ENCODE measurements at regions not wholly inside any gene's neighbourhood (a gene's known extent, or its start where the extent isn't known, plus 50 kb on each side); places are given as distances from the start of the nearest gene placed in this dataset.

GRCh38 chr9:106697750-106698502, 165.0 kb upstream of the ZNF462 start:
- DNase-seq (ENCODE audit: low read depth, low spot score), result no peak

- no peak for DNase-seq (ENCODE audit: low read depth, low spot score)
Measured at GRCh38 chr9:106700676-106701075, 162.3 kb upstream of the ZNF462 start.

GRCh38 chr9:106701611-106702010, 161.4 kb upstream of the ZNF462 start:
- no peak for DNase-seq (ENCODE audit: low read depth, low spot score)

GRCh38 chr9:106704056-106704615, 158.8 kb upstream of the ZNF462 start:
- DNase-seq (ENCODE audit: low read depth, low spot score), result no peak

GRCh38 chr9:106707291-106707690, 155.7 kb upstream of the ZNF462 start:
- DNase-seq (ENCODE audit: low read depth, low spot score), result no peak

- DNase-seq (ENCODE audit: low read depth, low spot score), result no peak
Measured at GRCh38 chr9:106707738-106708474, 155.1 kb upstream of the ZNF462 start.

GRCh38 chr9:106708475-106709146, 154.4 kb upstream of the ZNF462 start:
- DNase-seq (ENCODE audit: low read depth, low spot score), result no peak

GRCh38 chr9:106712279-106712678, 150.7 kb upstream of the ZNF462 start:
- DNase-seq (ENCODE audit: low read depth, low spot score), result no peak

- no peak for DNase-seq (ENCODE audit: low read depth, low spot score)
Measured at GRCh38 chr9:106713206-106713605, 149.8 kb upstream of the ZNF462 start.

GRCh38 chr9:106716820-106717219, 146.1 kb upstream of the ZNF462 start:
- no peak for DNase-seq (ENCODE audit: low read depth, low spot score)

GRCh38 chr9:106717686-106718085, 145.3 kb upstream of the ZNF462 start:
- DNase-seq (ENCODE audit: low read depth, low spot score), result no peak

GRCh38 chr9:106718936-106719335, 144.0 kb upstream of the ZNF462 start:
- no peak for DNase-seq (ENCODE audit: low read depth, low spot score)

GRCh38 chr9:106722051-106722753, 140.8 kb upstream of the ZNF462 start:
- DNase-seq (ENCODE audit: low read depth, low spot score), result no peak

- no peak for DNase-seq (ENCODE audit: low read depth, low spot score)
Measured at GRCh38 chr9:106723926-106724325, 139.0 kb upstream of the ZNF462 start.

- no peak for DNase-seq (ENCODE audit: low read depth, low spot score)
Measured at GRCh38 chr9:106724566-106724965, 138.4 kb upstream of the ZNF462 start.

GRCh38 chr9:106726070-106726815, 136.7 kb upstream of the ZNF462 start:
- DNase-seq (ENCODE audit: low read depth, low spot score), result no peak

GRCh38 chr9:106727969-106728368, 135.0 kb upstream of the ZNF462 start:
- no peak for DNase-seq (ENCODE audit: low read depth, low spot score)

- no peak for DNase-seq (ENCODE audit: low read depth, low spot score)
Measured at GRCh38 chr9:106728860-106729259, 134.1 kb upstream of the ZNF462 start.

GRCh38 chr9:106731910-106732309, 131.1 kb upstream of the ZNF462 start:
- no peak for DNase-seq (ENCODE audit: low read depth, low spot score)

GRCh38 chr9:106733828-106734380, 129.1 kb upstream of the ZNF462 start:
- no peak for DNase-seq (ENCODE audit: low read depth, low spot score)
